Activated T-cell treated with anti-CD3 and anti-CD28 coated beads for 48 hours (primary cell): ENCODE measurements at regions not wholly inside any gene's neighbourhood (a gene's known extent, or its start where the extent isn't known, plus 50 kb on each side); places are given as distances from the start of the nearest gene placed in this dataset.

Source experiments
- DNase-seq: peaks from one replicate; pipeline ENCODE4 v3.0.0-alpha.2; 2020; ENCODE audit warnings: low read depth

- DNase-seq = no peak
Measured at GRCh38 chr13:78426183-78426582, 177.2 kb downstream of the POU4F1 start.

GRCh38 chr13:78420814-78421213, 182.5 kb downstream of the POU4F1 start:
- DNase-seq = no peak

DNA sequence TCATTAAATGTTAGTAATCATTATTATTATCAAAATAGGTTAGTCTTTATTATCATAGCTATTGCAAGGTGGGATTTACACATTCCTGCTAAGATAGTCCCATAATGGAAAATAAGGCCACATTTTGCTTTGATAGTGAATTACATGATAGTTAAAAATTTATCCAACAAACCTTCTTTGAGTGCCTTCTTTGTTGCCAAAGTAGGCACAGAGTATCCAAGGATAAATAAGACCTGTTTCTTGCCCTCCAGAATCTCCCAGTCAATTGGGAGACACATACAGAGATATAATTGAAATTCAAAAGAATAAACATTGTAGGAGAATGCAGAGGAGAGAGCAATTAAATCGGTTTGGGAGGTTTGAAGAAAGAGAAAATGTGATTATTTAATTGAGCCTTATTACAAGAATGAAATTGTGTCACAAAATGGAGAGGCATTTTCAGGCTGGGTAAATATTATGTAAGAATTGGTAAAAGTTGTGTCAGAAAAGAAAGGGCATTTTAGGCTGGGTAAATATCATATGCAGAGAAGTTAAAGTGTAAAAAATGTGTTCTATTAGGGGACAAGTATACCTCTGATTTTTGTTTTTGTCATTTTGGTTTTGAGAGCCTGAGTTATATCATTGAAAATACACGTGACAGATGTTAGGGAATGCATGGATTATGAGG, 189.3 kb downstream of the POU4F1 start:
- no peak for DNase-seq

GRCh38 chr13:78410847-78411246, 192.5 kb downstream of the POU4F1 start:
- no peak for DNase-seq

DNA sequence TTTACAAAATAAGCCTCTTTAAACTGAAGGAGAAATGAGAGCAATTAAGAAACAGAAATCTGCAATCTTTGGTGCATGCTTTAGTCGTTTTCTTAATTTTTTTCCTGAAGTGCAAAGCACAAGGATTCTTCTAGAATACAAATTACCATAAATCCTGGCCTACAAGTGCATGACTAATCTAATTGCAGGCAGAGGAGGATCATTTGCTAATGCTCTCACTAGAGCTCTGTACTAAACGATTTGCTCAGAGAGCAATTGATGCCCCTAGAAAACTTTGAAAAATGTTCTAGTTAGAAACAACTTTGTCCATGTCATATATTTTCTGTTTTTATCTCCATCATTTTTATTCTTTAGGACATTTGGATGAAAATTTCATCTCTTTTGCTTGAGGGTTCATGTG, 193.2 kb downstream of the POU4F1 start:
- no peak for DNase-seq

GRCh38 chr13:78409172-78409571, 194.2 kb downstream of the POU4F1 start:
- no peak for DNase-seq

DNA sequence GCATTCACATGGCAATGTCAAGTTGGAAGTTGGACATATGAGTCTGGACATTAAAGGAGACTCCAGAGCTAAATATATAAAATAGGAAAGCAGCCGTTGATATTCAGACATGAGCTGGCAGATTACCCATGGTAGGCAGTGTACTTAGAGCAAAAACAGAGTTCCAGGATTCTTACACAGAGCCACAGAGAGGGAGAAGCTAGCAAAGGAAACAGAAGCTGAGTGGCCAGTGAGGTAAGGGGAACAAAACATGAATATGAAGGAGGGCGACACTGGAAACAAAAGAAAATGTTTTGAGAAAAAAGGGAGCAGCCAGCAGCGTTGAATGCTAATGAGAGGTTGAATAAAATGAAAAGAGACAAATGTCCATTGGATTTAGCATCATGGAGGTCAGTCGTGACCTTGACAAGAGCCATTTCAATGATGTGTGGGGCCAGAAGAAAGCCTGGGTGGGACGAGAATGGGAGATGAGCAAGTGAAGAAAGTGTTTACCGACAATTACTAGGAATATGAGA, 198.4 kb downstream of the POU4F1 start:
- no peak for DNase-seq

DNA sequence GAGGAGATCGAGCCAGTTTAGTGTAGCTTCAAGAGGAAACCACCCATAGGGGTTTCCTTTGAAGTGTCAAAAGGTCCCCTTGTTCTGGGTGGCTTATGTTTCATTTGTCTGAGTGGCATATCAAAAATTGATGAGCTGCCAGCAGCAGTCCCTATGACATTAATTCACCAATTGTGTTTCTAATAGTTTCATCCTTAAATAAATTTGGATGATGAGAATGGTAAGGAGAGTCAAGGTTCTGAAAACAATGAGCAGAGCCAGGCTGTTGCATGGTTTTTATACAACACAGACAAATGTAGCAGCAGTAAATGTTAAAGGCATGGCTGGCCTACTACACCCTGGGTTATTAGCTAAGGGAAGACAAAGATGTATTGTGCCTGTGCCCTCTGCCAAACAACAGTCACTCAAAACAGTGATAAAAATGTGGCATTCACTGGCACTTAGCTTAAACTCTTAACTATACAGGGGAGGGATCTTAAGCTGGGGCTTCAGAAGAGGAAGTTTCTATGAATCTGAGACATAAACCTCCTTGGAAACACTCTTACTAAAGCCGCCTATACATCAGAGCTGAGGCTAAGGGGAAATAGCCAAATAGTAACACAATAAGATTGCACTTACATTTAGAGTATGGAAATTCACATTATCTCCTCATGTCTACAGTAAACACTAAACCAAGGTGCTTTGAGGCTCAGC, 200.5 kb downstream of the POU4F1 start:
- DNase-seq = no peak

GRCh38 chr13:78401873-78402707, 201.3 kb downstream of the POU4F1 start:
- no peak for DNase-seq

- DNase-seq = no peak
Measured at GRCh38 chr13:78398743-78399410, 204.5 kb downstream of the POU4F1 start.

- DNase-seq = no peak
Measured at GRCh38 chr13:78393286-78394142, 209.8 kb downstream of the POU4F1 start.

- no peak for DNase-seq
Measured at GRCh38 chr13:78383899-78384298, 219.5 kb downstream of the POU4F1 start.

DNA sequence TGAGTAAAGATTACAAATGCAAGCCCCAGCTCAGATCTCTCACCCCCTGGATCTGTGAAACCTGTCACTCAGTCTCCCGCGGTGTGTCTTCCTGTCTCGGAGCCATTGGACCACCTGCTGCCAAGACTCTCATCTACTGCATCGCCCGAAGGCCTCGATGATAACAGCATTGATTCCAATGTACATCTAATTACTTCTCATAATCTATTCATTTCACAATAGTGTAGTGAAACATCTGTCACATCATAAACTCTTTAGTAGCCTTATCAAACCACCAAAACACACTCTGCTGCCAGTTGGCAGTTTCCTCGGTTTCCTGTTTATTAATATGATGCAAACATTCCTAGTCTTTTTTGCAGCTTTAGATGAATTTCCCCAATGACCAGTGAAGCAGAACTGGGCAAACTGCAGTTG, 220.3 kb downstream of the POU4F1 start:
- DNase-seq = no peak

DNA sequence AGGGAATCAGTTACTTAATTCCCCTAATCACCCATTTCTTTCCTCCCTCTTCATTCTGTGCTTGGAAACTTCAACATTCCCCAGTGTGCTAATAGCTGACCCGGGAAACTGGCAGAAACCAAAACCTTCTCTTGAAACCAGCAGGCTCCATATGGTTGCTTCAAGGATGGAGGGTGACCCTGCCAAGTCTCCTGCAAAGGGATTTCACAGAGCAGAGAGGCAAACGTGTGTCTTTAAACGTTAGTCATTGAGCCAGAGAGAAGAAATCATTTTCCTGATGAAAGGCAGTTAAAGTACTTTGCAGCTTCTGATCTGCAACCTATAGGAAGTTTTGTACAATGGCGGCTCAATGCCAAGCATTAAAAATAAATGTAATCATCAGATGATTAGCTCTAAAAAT, 220.9 kb downstream of the POU4F1 start:
- DNase-seq = no peak

DNA sequence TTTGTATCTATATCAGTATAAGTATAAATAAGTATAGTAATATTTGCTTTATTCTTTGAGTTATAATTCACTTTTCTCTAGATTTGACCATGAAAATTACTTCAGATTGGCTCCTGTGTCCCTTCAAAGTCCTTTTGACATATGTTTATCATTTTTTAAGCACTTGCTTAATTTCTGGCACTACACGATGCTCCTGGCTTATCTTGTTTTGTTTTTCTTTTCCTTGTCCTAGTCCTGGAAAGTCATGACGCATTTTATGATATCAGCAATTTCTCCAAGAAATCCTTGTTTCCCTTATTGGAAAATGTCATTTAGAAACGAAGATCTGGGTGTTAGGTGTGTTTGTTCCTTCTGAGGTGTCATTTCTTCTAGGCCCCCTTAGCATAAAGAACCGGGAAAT, 226.5 kb downstream of the POU4F1 start:
- no peak for DNase-seq

DNA sequence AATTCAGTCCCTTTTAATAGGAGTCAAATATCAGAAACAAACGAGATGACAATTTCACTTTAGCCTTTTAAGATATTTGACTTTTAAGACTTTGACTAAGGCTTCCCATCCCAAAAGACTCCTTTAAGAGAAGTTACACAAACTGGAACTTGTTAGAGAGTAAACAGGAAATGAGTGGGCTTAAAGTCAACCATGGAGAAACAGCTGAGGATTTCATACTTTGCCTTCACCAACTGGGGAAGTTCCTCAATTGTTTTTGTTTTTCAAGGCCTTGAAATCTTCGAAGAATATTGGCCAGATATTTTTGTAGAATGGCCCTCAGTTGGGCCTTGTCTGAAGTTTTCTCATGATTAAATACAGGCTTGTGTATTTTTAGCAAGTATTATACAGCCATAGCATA, 227.3 kb downstream of the POU4F1 start:
- no peak for DNase-seq

- DNase-seq = no peak
Measured at GRCh38 chr13:78372581-78372980, 230.8 kb downstream of the POU4F1 start.

DNA sequence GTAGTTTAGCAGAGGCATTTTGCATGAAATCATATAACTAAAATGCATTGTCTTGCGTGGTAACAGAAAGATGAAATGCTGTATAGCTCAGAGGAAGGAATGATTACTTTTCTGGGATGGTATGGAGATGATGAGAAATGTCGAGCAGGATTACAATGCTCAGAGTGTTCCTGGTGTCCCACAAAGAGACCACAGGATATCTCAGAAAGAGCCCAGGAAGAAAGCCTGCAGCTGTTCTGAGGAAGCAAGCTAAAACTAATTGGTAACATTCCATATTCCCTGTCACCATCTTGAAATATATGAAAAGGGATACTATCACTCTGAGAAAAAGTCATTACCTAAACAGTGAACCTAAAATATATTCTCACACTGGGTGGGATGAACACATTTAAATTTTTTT, 233.1 kb downstream of the POU4F1 start:
- DNase-seq = no peak

DNA sequence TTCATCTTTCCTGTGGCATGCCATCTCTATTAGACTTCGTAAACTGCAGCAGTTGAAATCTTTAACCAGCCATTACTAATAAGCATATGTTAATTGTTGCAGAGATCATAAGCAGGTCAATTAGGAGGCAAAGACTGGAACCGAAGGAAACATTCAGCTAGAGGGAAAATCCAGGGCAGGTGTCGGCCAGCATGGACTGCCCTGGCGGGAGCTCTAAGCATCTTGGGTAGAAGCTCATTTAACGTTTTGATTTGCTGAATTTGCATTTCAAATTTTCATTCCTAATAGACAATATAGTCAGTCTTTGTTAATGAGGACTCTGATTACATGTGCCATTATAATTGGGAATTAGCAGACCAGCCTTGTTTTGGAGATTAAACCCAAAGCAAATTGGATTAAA, 238.6 kb downstream of the POU4F1 start:
- no peak for DNase-seq

- DNase-seq = no peak
Measured at GRCh38 chr13:78341032-78341431, 262.3 kb downstream of the POU4F1 start.

- DNase-seq = no peak
Measured at GRCh38 chr13:78339927-78340326, 263.4 kb downstream of the POU4F1 start.
